ENCODE measurements at regions not wholly inside any gene's neighbourhood (a gene's known extent, or its start where the extent isn't known, plus 50 kb on each side); places are given as distances from the start of the nearest gene placed in this dataset.

DNA sequence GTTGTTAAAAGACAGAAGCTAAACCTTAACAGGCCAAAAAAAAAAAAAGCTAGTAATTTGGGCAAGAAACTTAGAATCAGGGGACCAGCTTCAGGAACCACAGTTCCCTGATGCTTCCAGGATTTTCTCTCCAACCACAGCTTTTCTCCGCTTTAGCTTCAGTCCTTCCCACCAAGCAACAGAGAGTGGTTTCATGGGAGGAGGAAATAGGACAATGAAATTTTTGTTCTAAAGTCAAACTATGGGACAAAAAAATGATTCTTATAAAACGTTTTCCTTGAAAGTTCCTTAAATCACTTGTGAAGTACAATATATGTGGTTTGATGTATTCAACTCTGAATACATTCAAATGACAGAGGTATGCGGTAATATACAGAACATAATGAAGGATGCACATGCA, 71.0 kb upstream of the DHX15 start:
- peaks cover 22% of the 10 kb centered on the region for H3K4me1 ChIP-seq (ENCODE audit: insufficient read depth, low read length)
- H3K27ac ChIP-seq (ENCODE audit: low read length), result no peak overlapping the region
- H3K27me3 ChIP-seq (ENCODE audit: insufficient read depth, low read length), result no peaks in the 10 kb centered on the region
- no peaks in the 10 kb centered on the region for H3K9me3 ChIP-seq (ENCODE audit: insufficient read depth, low read depth, low read length)
- no peaks in the 10 kb centered on the region for H3K36me3 ChIP-seq (ENCODE audit: insufficient read depth, low read depth, low read length)
- no peak overlapping the region for H3K9ac ChIP-seq (ENCODE audit: low read depth, low read length)
- no peak overlapping the region for H3K4me3 ChIP-seq (ENCODE audit: low read length)

DNA sequence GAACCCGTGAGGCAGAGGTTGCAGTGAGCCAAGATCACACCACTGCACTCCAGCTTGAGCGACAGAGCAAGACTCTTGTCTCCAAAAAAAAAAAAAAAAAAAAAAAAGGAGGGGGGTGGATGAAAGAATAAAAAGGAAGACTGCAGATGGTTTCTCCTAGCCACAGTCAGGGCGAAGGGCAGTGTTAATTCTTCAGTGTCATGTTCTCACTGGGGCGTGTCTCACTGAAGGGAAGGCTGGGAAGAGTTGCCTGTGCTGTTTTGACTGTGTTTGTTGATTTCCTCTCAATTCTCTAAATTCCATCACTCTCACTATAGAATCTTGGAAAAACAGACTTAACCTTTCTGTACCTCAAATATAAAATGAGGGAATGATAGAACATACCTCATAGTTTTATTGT, 71.6 kb upstream of the DHX15 start:
- Histone ChIP-seq H3K4me3 (ENCODE audit: low read length) (no peak overlapping the region), H3K4me1 (ENCODE audit: insufficient read depth, low read length) (peaks cover 24% of the 10 kb centered on the region), H3K9ac (ENCODE audit: low read depth, low read length) (no peak overlapping the region), H3K27ac (ENCODE audit: low read length) (no peak overlapping the region), H3K9me3 (ENCODE audit: insufficient read depth, low read depth, low read length) (no peaks in the 10 kb centered on the region), H3K36me3 (ENCODE audit: insufficient read depth, low read depth, low read length) (no peaks in the 10 kb centered on the region), H3K27me3 (ENCODE audit: insufficient read depth, low read length) (no peaks in the 10 kb centered on the region)

DNA sequence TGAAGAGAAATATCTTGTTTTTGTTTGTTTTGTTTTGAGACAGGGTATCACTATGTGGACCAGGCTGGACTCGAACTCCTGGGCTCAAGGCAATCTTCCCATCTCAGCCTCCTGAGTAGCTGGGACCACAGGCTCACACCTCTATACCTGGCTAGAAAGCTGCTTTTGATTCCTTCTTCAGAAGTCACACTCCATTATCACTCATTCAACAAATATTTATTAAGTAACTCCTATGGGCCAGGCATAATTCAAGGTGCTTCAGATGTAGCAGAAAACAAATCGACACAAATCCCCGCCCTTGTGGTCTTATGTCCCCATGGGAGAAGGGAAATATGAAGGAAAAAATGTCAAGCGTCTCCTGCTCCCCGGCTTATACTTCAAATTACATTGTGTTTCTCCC, 72.6 kb upstream of the DHX15 start:
- Histone ChIP-seq H3K4me1 (ENCODE audit: insufficient read depth, low read length) (peaks cover 30% of the 10 kb centered on the region), H3K9me3 (ENCODE audit: insufficient read depth, low read depth, low read length) (no peaks in the 10 kb centered on the region), H3K27ac (ENCODE audit: low read length) (no peak overlapping the region), H3K9ac (ENCODE audit: low read depth, low read length) (no peak overlapping the region), H3K4me3 (ENCODE audit: low read length) (no peak overlapping the region), H3K36me3 (ENCODE audit: insufficient read depth, low read depth, low read length) (no peaks in the 10 kb centered on the region), H3K27me3 (ENCODE audit: insufficient read depth, low read length) (no peaks in the 10 kb centered on the region)

DNA sequence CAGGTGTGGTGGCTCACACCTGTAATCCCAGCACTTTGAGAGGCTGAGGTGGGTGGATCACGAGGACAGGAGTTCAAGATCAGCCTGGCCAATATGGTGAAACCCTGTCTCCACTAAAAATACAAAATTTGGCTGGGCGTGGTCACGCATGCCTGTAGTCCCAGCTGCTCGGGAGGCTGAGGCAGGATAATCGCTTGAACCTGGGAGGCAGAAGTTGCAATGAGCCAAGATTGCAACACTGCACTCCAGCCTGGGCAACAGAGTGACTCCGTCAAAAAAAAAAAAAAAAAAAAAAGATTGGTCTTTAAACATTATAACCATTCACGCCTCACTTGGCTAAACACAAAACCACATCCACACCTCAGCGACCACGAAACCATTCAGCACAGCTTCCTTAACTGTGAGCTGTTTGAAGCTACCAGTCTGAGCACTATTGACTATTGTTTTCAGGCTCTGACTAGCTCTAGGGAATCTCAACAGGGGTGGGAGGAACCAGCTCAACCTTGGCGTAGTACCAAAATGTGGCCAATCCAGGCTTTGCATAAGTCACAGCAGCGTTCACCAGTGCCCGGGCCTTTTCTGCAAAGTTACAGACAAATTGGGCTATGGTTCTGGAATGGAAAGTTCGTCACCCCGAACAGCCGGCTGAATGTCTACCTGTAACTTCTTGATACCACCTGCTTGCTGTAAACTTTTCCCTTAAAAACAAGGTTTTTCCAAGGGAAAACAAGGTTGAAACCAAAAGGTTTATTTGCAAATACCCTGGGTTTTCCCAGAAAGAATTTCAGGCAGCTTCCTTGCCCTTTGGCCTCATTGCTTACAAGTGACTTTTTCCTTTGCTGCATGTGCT, 73.6 kb upstream of the DHX15 start:
- Histone ChIP-seq H3K36me3 (ENCODE audit: insufficient read depth, low read depth, low read length) (no peaks in the 10 kb centered on the region), H3K9ac (ENCODE audit: low read depth, low read length) (peak overlapping the region; percentile 70), H3K27me3 (ENCODE audit: insufficient read depth, low read length) (no peaks in the 10 kb centered on the region), H3K4me1 (ENCODE audit: insufficient read depth, low read length) (peaks cover 37% of the 10 kb centered on the region), H3K27ac (ENCODE audit: low read length) (peak overlapping the region; percentile 19), H3K4me3 (ENCODE audit: low read length) (no peak overlapping the region), H3K9me3 (ENCODE audit: insufficient read depth, low read depth, low read length) (no peaks in the 10 kb centered on the region)

DNA sequence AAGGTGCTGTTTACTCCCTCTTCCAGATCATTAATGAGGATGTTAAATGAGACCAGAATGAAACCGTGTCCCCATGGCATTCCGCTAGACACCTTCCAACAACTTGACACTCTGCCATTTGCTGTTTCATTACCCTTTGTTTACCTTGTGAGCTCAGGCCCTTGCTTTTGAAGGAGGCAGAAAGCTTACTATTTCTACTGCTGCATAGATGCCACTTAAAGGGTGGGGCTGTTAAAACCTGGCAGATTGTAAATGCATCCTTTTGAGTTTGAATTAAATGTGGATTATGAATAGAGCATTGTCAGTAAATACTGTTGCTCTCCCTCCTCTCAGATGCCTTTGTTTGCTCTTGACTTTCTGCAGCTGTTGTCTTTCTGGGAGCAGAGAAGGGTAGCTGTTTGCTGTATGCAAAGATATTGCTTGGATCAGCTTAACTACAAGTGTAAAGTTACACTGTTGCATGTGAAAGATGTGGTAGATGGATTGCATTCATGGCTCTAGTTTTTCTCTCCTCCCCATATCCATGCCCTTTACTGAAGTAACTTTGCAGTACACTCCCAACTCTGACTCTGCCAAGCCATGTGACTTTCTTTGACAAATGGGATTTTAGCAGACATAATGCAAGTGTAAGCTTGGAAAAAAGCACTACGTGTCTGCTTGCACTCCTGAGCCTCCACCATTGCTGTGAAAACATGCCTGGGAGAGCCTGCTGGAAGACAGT, 75.0 kb upstream of the DHX15 start:
- peak overlapping the region; percentile 96 for H3K27ac ChIP-seq (ENCODE audit: low read length)
- H3K9ac ChIP-seq (ENCODE audit: low read depth, low read length), result peak overlapping the region; percentile 70; the same call in 1 of the 2 replicates

DNA sequence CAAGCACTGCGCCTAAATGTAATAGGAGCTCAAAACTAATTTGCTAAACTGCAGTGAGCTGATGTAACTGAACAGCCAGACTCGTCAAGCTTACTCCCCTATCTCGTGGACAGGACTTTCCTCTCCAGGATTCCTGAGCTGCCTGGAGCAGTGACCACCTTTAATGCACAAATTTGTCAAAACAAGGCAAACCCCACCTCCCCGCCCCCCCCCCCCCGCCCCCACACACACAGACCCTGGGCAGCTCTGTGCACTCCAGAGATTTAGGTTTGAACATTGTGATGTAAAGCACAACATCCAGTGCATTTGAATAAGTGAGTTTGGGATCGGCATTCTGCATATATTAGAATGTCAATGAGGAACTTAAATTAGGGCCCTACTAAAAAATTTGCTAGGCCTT, 77.7 kb upstream of the DHX15 start:
- H3K4me1 ChIP-seq (ENCODE audit: insufficient read depth, low read length), result peaks cover 47% of the 10 kb centered on the region
- peak overlapping the region; percentile 38; the same call in 1 of the 2 replicates for H3K4me3 ChIP-seq (ENCODE audit: low read length)
- no peaks in the 10 kb centered on the region for H3K9me3 ChIP-seq (ENCODE audit: insufficient read depth, low read depth, low read length)
- no peaks in the 10 kb centered on the region for H3K36me3 ChIP-seq (ENCODE audit: insufficient read depth, low read depth, low read length)
- H3K9ac ChIP-seq (ENCODE audit: low read depth, low read length), result peak overlapping the region; percentile 70; the same call in 1 of the 2 replicates
- H3K27ac ChIP-seq (ENCODE audit: low read length), result peak overlapping the region; percentile 93
- no peaks in the 10 kb centered on the region for H3K27me3 ChIP-seq (ENCODE audit: insufficient read depth, low read length)

More for the DNA sequence above, 75.0 kb upstream of the DHX15 start:
- H3K9me3 ChIP-seq (ENCODE audit: insufficient read depth, low read depth, low read length), result no peaks in the 10 kb centered on the region
- H3K4me3 ChIP-seq (ENCODE audit: low read length), result peak overlapping the region; percentile 37
- peaks cover 47% of the 10 kb centered on the region for H3K4me1 ChIP-seq (ENCODE audit: insufficient read depth, low read length)
- no peaks in the 10 kb centered on the region for H3K36me3 ChIP-seq (ENCODE audit: insufficient read depth, low read depth, low read length)
- H3K27me3 ChIP-seq (ENCODE audit: insufficient read depth, low read length), result no peaks in the 10 kb centered on the region

DNA sequence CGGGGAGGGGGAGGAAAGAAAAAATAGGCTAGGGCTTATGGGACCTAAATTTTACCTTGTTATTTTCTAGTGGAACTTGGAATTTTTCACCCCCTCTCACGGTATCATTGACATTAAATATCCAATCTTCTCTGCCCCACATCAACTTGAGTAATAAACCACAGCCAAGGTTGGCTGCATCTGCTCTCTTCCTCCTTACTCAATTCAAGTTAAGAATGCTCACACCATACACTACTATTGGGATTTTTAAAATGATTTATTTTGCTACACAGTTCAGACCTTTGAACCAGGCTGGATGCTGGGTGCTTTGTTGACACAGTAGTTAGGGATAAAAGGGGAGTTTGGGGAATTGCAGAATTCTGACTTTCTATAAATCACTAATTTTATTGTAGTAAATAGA, 78.2 kb upstream of the DHX15 start:
- H3K4me3 ChIP-seq (ENCODE audit: low read length), result peak overlapping the region; percentile 38; the same call in 1 of the 2 replicates

DNA sequence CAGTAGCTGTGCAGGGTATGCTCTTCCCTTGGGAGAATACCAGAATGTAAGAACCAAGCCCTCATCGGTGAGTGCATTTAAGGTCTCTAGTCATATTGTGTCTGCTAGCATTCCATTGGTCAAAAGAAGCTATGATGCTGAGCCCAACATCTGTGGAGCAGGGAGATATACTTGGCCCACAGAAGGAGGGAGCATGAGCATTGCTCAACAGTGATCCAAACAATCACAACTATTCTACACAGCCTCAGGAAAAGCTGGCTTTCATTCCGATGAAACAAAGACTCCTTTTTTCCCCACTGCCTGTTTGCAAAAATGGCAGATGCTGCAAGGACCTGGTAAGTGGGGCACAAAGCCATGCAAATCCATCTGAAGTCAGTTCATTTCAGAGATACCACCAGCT, 80.6 kb upstream of the DHX15 start:
- no peak overlapping the region for H3K4me3 ChIP-seq (ENCODE audit: low read length)
- H3K27me3 ChIP-seq (ENCODE audit: insufficient read depth, low read length), result no peaks in the 10 kb centered on the region
- H3K9ac ChIP-seq (ENCODE audit: low read depth, low read length), result no peak overlapping the region
- H3K36me3 ChIP-seq (ENCODE audit: insufficient read depth, low read depth, low read length), result no peaks in the 10 kb centered on the region
- no peak overlapping the region for H3K27ac ChIP-seq (ENCODE audit: low read length)
- no peaks in the 10 kb centered on the region for H3K9me3 ChIP-seq (ENCODE audit: insufficient read depth, low read depth, low read length)
- H3K4me1 ChIP-seq (ENCODE audit: insufficient read depth, low read length), result peaks cover 33% of the 10 kb centered on the region

More for the DNA sequence above, 78.2 kb upstream of the DHX15 start:
- Histone ChIP-seq H3K9me3 (ENCODE audit: insufficient read depth, low read depth, low read length) (no peaks in the 10 kb centered on the region), H3K4me1 (ENCODE audit: insufficient read depth, low read length) (peaks cover 47% of the 10 kb centered on the region), H3K36me3 (ENCODE audit: insufficient read depth, low read depth, low read length) (no peaks in the 10 kb centered on the region), H3K27me3 (ENCODE audit: insufficient read depth, low read length) (no peaks in the 10 kb centered on the region), H3K27ac (ENCODE audit: low read length) (peak overlapping the region; percentile 53), H3K9ac (ENCODE audit: low read depth, low read length) (peak overlapping the region; percentile 51; the same call in 1 of the 2 replicates)

DNA sequence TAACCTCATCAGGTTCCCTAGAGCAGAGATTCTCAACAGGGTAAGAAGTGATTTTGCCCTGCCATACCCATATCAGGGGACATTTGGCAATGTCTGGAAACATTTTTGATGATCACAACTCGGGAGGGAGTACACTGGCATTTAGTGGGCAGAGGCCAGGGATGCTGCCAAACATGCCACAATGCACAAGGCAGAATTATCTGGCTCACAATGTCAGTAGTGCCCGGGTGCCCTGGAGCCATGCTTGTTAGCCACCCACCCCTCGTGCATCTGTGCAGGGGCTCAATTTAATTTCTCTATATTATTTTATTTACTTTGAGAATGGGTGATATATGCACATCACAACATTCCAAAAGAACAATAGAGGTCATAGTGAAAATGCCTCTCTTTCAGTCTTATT, 82.0 kb upstream of the DHX15 start:
- Histone ChIP-seq H3K27ac (ENCODE audit: low read length) (no peak overlapping the region), H3K9me3 (ENCODE audit: insufficient read depth, low read depth, low read length) (no peaks in the 10 kb centered on the region), H3K4me3 (ENCODE audit: low read length) (no peak overlapping the region), H3K27me3 (ENCODE audit: insufficient read depth, low read length) (no peaks in the 10 kb centered on the region), H3K4me1 (ENCODE audit: insufficient read depth, low read length) (peaks cover 20% of the 10 kb centered on the region), H3K9ac (ENCODE audit: low read depth, low read length) (no peak overlapping the region), H3K36me3 (ENCODE audit: insufficient read depth, low read depth, low read length) (no peaks in the 10 kb centered on the region)

DNA sequence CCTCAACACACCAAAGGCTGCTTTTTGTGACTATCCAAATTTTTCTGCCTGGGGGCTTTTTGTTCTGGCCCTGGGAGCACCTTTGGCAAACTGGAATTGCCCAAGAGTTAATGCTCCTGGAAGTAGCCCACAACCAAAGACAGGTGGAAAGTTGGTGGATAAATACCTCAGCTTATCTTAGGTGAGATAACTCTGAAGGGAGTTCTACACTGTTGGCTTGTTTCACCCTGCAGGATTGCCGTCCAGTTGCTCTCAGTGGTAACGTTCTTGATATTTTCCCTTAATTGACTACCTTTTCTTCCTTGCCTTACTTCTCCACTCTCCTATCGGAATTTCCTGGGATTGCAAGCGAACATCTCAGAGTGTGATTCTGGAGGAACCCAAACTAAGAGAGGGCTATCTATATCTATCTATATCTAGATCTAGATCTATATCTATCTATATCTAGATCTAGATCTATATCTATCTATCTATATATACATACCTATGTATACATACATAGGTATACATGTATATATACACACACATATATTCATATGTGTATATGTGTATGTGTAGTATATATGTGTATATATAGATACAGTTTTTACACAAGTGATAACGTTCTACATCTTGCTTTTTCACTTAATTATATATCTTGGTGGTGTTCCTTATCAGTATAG, 82.6 kb upstream of the DHX15 start:
- Histone ChIP-seq H3K4me1 (ENCODE audit: insufficient read depth, low read length) (peaks cover 17% of the 10 kb centered on the region), H3K27ac (ENCODE audit: low read length) (no peak overlapping the region), H3K9ac (ENCODE audit: low read depth, low read length) (no peak overlapping the region), H3K27me3 (ENCODE audit: insufficient read depth, low read length) (no peaks in the 10 kb centered on the region), H3K9me3 (ENCODE audit: insufficient read depth, low read depth, low read length) (no peaks in the 10 kb centered on the region), H3K4me3 (ENCODE audit: low read length) (no peak overlapping the region), H3K36me3 (ENCODE audit: insufficient read depth, low read depth, low read length) (no peaks in the 10 kb centered on the region)

DNA sequence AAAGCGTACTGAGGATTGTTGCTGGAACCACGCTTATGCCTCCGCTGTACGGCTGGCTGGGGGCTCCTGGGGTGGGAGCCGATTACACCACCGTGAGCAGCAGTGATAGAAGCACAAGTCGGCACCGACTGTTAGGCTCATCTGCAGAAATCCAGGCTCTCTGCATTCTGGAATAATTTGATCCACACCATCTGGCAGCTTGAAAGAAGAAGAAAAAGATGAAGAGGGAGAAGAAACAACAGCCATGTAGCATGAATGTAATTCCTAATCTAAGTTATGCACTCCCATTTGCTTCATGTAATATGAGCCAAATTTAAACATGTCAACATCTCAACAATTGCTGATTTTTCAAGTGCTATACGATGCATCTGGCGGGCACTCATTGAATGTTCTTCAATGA, 84.6 kb upstream of the DHX15 start:
- Histone ChIP-seq H3K27ac (ENCODE audit: low read length) (no peak overlapping the region), H3K9me3 (ENCODE audit: insufficient read depth, low read depth, low read length) (no peaks in the 10 kb centered on the region), H3K36me3 (ENCODE audit: insufficient read depth, low read depth, low read length) (no peaks in the 10 kb centered on the region), H3K27me3 (ENCODE audit: insufficient read depth, low read length) (no peaks in the 10 kb centered on the region), H3K9ac (ENCODE audit: low read depth, low read length) (no peak overlapping the region), H3K4me3 (ENCODE audit: low read length) (no peak overlapping the region), H3K4me1 (ENCODE audit: insufficient read depth, low read length) (peaks cover 2% of the 10 kb centered on the region; the same call in 1 of the 2 replicates)

All from iPS-20b (cell line).